H9 (cell line): ENCODE measurements at regions not wholly inside any gene's neighbourhood (a gene's known extent, or its start where the extent isn't known, plus 50 kb on each side); places are given as distances from the start of the nearest gene placed in this dataset.

ENCODE experiments used
- DNase-seq: peaks from one replicate; pipeline ENCODE4 v3.0.0-alpha.2; 2017
- H2AFZ ChIP-seq: one replicate; pipeline ENCODE4 v1.6.1; 2013; ENCODE audit warnings: mild to moderate bottlenecking, low read length, control low read depth, moderate library complexity
- H2AK5ac ChIP-seq: 2 replicates; pipeline ENCODE4 v1.6.1; 2013; ENCODE audit warnings: low read length, control low read depth, mixed read lengths; ENCODE audit not compliant: insufficient read length
- H2BK120ac ChIP-seq: one replicate; pipeline ENCODE4 v1.6.1; 2013; ENCODE audit warnings: low read depth, mild to moderate bottlenecking, low read length, control low read depth, inconsistent platforms; ENCODE audit not compliant: poor library complexity, severe bottlenecking
- H2BK12ac ChIP-seq: 2 replicates; pipeline ENCODE4 v1.6.1; 2013; ENCODE audit warnings: low read length, control low read depth, mixed read lengths, low read depth; ENCODE audit not compliant: insufficient read length
- H2BK15ac ChIP-seq: 2 replicates; pipeline ENCODE4 v1.6.1; 2013; ENCODE audit warnings: low read depth, low read length, control low read depth
- H2BK20ac ChIP-seq: one replicate; pipeline ENCODE4 v1.6.1; 2013; ENCODE audit warnings: low read depth, mild to moderate bottlenecking, low read length, control low read depth, inconsistent platforms; ENCODE audit not compliant: poor library complexity, severe bottlenecking
- H2BK5ac ChIP-seq: 2 replicates; pipeline ENCODE4 v1.6.1; 2013; ENCODE audit warnings: low read length, control low read depth, mixed read lengths; ENCODE audit not compliant: insufficient read length
- H3K14ac ChIP-seq: 2 replicates; pipeline ENCODE4 v1.6.1; 2013; ENCODE audit warnings: low read length, control low read depth; ENCODE audit not compliant: insufficient read depth
- H3K18ac ChIP-seq: 2 replicates; pipeline ENCODE4 v1.6.1; 2013; ENCODE audit warnings: low read depth, mild to moderate bottlenecking, mixed read lengths, low read length, control low read depth; ENCODE audit not compliant: insufficient read length
- H3K23ac ChIP-seq: 2 replicates; pipeline ENCODE4 v1.6.1; 2013; ENCODE audit warnings: low read length, control low read depth, mixed read lengths, low read depth; ENCODE audit not compliant: insufficient read length
- H3K23me2 ChIP-seq: 2 replicates; pipeline ENCODE4 v1.6.1; 2013; ENCODE audit warnings: low read depth, mild to moderate bottlenecking, mixed read lengths, low read length, control low read depth; ENCODE audit not compliant: insufficient read length, poor library complexity, severe bottlenecking
- H3K27ac ChIP-seq: 2 replicates; pipeline ENCODE4 v1.5.1; 2013; ENCODE audit warnings: low read length, control low read depth, mixed read lengths, low read depth; ENCODE audit not compliant: insufficient read length
- H3K27me3 ChIP-seq: 2 replicates; pipeline ENCODE4 v1.6.1; 2013; ENCODE audit warnings: low read length, control low read depth, inconsistent platforms; ENCODE audit not compliant: insufficient read depth
- H3K4ac ChIP-seq: 2 replicates; pipeline ENCODE4 v1.6.1; 2013; ENCODE audit warnings: low read depth, mild to moderate bottlenecking, control low read depth, inconsistent platforms, low read length, moderate library complexity
- H3K4me1 ChIP-seq: 2 replicates; pipeline ENCODE4 v1.6.1; 2013; ENCODE audit warnings: low read length, control low read depth, inconsistent platforms; ENCODE audit not compliant: insufficient read depth
- H3K4me2 ChIP-seq: 2 replicates; pipeline ENCODE4 v1.6.1; 2013; ENCODE audit warnings: low read length, control low read depth, mixed read lengths; ENCODE audit not compliant: insufficient read length, insufficient read depth
- H3K56ac ChIP-seq: 2 replicates; pipeline ENCODE4 v1.6.1; 2013; ENCODE audit warnings: low read depth, mild to moderate bottlenecking, mixed read lengths, low read length, control low read depth; ENCODE audit not compliant: insufficient read length
- H3K79me1 ChIP-seq: 2 replicates; pipeline ENCODE4 v1.6.1; 2013; ENCODE audit warnings: low read depth, mild to moderate bottlenecking, moderate library complexity, low read length, control low read depth, inconsistent platforms; ENCODE audit not compliant: insufficient read depth, poor library complexity, severe bottlenecking
- H3K79me2 ChIP-seq: 2 replicates; pipeline ENCODE4 v1.6.1; 2013; ENCODE audit warnings: low read length, control low read depth, inconsistent platforms; ENCODE audit not compliant: insufficient read depth
- H3K9ac ChIP-seq: 2 replicates; pipeline ENCODE4 v1.6.1; 2013; ENCODE audit warnings: low read length, control low read depth, mixed read lengths; ENCODE audit not compliant: insufficient read length; ENCODE audit errors: extremely low read depth
- H3K9me3 ChIP-seq: one replicate; pipeline ENCODE4 v1.6.1; 2013; ENCODE audit warnings: low read depth, low read length, inconsistent platforms; ENCODE audit not compliant: control insufficient read depth
- H3T11ph ChIP-seq: one replicate; pipeline ENCODE4 v1.6.1; 2013; ENCODE audit warnings: mild to moderate bottlenecking, low read length, control low read depth, inconsistent platforms
- H4K20me1 ChIP-seq: one replicate; pipeline ENCODE4 v1.6.1; 2013; ENCODE audit not compliant: control insufficient read depth, insufficient read length, insufficient read depth
- H4K5ac ChIP-seq: 2 replicates; pipeline ENCODE4 v1.6.1; 2013; ENCODE audit warnings: low read depth, mild to moderate bottlenecking, mixed read lengths, low read length, control low read depth; ENCODE audit not compliant: insufficient read length
- H4K8ac ChIP-seq: replicated peaks from 2 replicates; pipeline ENCODE4 v1.6.1; 2013; ENCODE audit warnings: low read length, control low read depth, mixed read lengths, low read depth; ENCODE audit not compliant: insufficient read length
- H4K91ac ChIP-seq: 2 replicates; pipeline ENCODE4 v1.6.1; 2013; ENCODE audit warnings: low read depth, mild to moderate bottlenecking, moderate library complexity, mixed read lengths, low read length, control low read depth; ENCODE audit not compliant: insufficient read length
- H3K27ac Mint-ChIP-seq, 3 experiments: 2 replicates in 2 of 3; 3 replicates in 1 of 3; pipeline ENCODE4 v1.8.0; 2020 to 2021; ENCODE audit warnings: mixed read lengths in 3 of 3, mild to moderate bottlenecking in 1 of 3, moderate library complexity in 1 of 3
- H3K27me3 Mint-ChIP-seq: 2 replicates; pipeline ENCODE4 v1.8.0; 2021; ENCODE audit warnings: low read depth, mild to moderate bottlenecking, moderate library complexity, mixed read lengths
- H3K36me3 Mint-ChIP-seq, 3 experiments: 2 replicates in 2 of 3; 3 replicates in 1 of 3; pipeline ENCODE4 v1.8.0; 2020 to 2021; ENCODE audit warnings: low read depth in 3 of 3, mixed read lengths in 3 of 3; ENCODE audit not compliant: insufficient read depth in 1 of 3
- H3K4me1 Mint-ChIP-seq, 2 experiments: 2 replicates each; pipeline ENCODE4 v1.8.0; 2020; ENCODE audit warnings: mixed read lengths in 2 of 2
- H3K4me3 Mint-ChIP-seq, 2 experiments: 2 replicates in 1 of 2; 3 replicates in 1 of 2; pipeline ENCODE4 v1.8.0; 2020 to 2021; ENCODE audit warnings: mild to moderate bottlenecking in 2 of 2, mixed read lengths in 2 of 2, moderate library complexity in 1 of 2
- H3K9me3 Mint-ChIP-seq, 2 experiments: 2 replicates in 1 of 2; 3 replicates in 1 of 2; pipeline ENCODE4 v1.8.0; 2020; ENCODE audit warnings: mild to moderate bottlenecking in 2 of 2, mixed read lengths in 2 of 2, moderate library complexity in 1 of 2
- CTCF ChIP-seq: fragments of 200-600 bp; sonication (generic); conservative IDR thresholded peaks from 3 replicates; pipeline ENCODE4 v1.8.0; 2021; ENCODE audit warnings: antibody characterized with exemption, mild to moderate bottlenecking
- WGBS: extraction: QIAGEN DNeasy Blood & Tissue Kit; methylation state at CpG from one replicate; pipeline ENCODE4 v1.1.7; 2013; ENCODE audit warnings: missing lambda C conversion rate, low lambda C conversion rate, mixed read lengths; ENCODE audit not compliant: insufficient read length; ENCODE audit errors: extremely low coverage; 5-methylcytosine and 5-hydroxymethylcytosine counted together

- Histone ChIP-seq H3K23ac (no peak overlapping the region), H3K9ac (no peak overlapping the region), H3K14ac (no peak overlapping the region), H2BK20ac (no peak overlapping the region), H4K8ac (no peak overlapping the region), H2BK12ac (no peak overlapping the region), H4K20me1 (no peaks in the 10 kb centered on the region), H3K23me2 (no peaks in the 10 kb centered on the region), H3K9me3 (no peaks in the 10 kb centered on the region), H3K18ac (no peak overlapping the region), H2AFZ (no peak overlapping the region), H3K27ac (no peak overlapping the region), H3K4ac (no peak overlapping the region), H2BK5ac (no peak overlapping the region), H3K79me2 (no peaks in the 10 kb centered on the region), H3K56ac (no peak overlapping the region), H3T11ph (no peak overlapping the region), H2BK15ac (no peak overlapping the region), H3K27me3 (no peaks in the 10 kb centered on the region), H4K5ac (no peak overlapping the region), H4K91ac (no peak overlapping the region), H2BK120ac (no peak overlapping the region), H3K79me1 (no peaks in the 10 kb centered on the region), H2AK5ac (no peak overlapping the region), H3K4me2 (no peak overlapping the region), H3K4me1 (no peaks in the 10 kb centered on the region)
- Mint-ChIP-seq H3K36me3 (no peaks in the 10 kb centered on the region), H3K9me3 (no peaks in the 10 kb centered on the region), H3K27me3 (no peaks in the 10 kb centered on the region), H3K4me3 (no peak overlapping the region), H3K27ac (no peak overlapping the region), H3K4me1 (peaks cover 5 to 9% of the 10 kb centered on the region in 2 experiments)
- no peak for TF ChIP-seq CTCF
- no peak for DNase-seq
- no CpG with 5 or more reads among the region's 4 CpGs for WGBS
Measured at GRCh38 chr14:65296876-65297275, 115.7 kb upstream of the FUT8 start.
